B cell (primary cell): ENCODE measurements at regions not wholly inside any gene's neighbourhood (a gene's known extent, or its start where the extent isn't known, plus 50 kb on each side); places are given as distances from the start of the nearest gene placed in this dataset.

ENCODE experiments used
- ATAC-seq: fragments of 200-7000 bp; cut with Tn5 transposase; one replicate; pipeline ENCODE4 v1.10.0; 2021; ENCODE audit warnings: low read depth, mild to moderate bottlenecking, moderate number of reproducible peaks, moderate library complexity
- CTCF ChIA-PET: fragments of 350-600 bp; sonication (Branson Sonifier 250); formaldehyde crosslinking; loops from one replicate; lab custom pipeline; 2021; ENCODE audit warnings: antibody characterized with exemption, inconsistent platforms; lab: Charles Lee
- POLR2A ChIA-PET: fragments of 350-600 bp; sonication (Branson Sonifier 250); formaldehyde crosslinking; loops from one replicate; lab custom pipeline; 2021; ENCODE audit warnings: antibody characterized with exemption; lab: Charles Lee
- DNase-seq: peaks from one replicate; pipeline ENCODE4 v3.0.0; 2013
- H2AFZ ChIP-seq: 2 replicates; pipeline ENCODE4 v1.6.1; 2012; ENCODE audit warnings: mild to moderate bottlenecking, low read depth, low read length; ENCODE audit not compliant: insufficient read depth, poor library complexity, severe bottlenecking
- H3K27ac ChIP-seq, 2 donors: 1 replicate in 1 of 2; 2 replicates in 1 of 2; pipeline ENCODE4 v1.5.1; 2012 to 2013; ENCODE audit warnings: low read length in 2 of 2, mild to moderate bottlenecking in 2 of 2, moderate library complexity in 1 of 2
- H3K27me3 ChIP-seq, 4 experiments: fragments of 200-600 bp in 1 of 4; sonication (generic) in 1 of 4; replicated peaks in 1 of 4; 1 replicate in 2 of 4; 2 replicates in 2 of 4; pipeline versions ENCODE4 v1.6.1 to v1.7.0; 2013 to 2016; ENCODE audit warnings: low read length in 3 of 4, mild to moderate bottlenecking in 2 of 4, mixed read lengths in 1 of 4, moderate library complexity in 1 of 4; ENCODE audit not compliant: insufficient read depth in 4 of 4, control insufficient read depth in 3 of 4; ENCODE audit errors: control extremely low read depth in 1 of 4
- H3K36me3 ChIP-seq, 2 experiments: replicated peaks in 1 of 2; 1 replicate in 1 of 2; 2 replicates in 1 of 2; pipeline versions ENCODE4 v1.6.1 to v1.7.1; 2013; ENCODE audit warnings: low read length in 1 of 2; ENCODE audit not compliant: insufficient read depth in 2 of 2, control insufficient read depth in 1 of 2; ENCODE audit errors: control extremely low read depth in 1 of 2, extremely low read depth in 1 of 2
- H3K4me1 ChIP-seq, 2 donors: fragments of 200-600 bp in 1 of 2; sonication (generic) in 1 of 2; 1 replicate in 1 of 2; 2 replicates in 1 of 2; pipeline versions ENCODE4 v1.5.1 to v1.6.1; 2013 to 2017; ENCODE audit warnings: low read length in 2 of 2; ENCODE audit not compliant: control insufficient read depth in 2 of 2, insufficient read depth in 2 of 2
- H3K4me2 ChIP-seq: replicated peaks from 2 replicates; pipeline ENCODE3; 2012; ENCODE audit warnings: mild to moderate bottlenecking, low read depth, low read length; ENCODE audit not compliant: poor library complexity, severe bottlenecking
- H3K4me3 ChIP-seq, 5 experiments: fragments of 200-600 bp in 1 of 5; sonication (generic) in 1 of 5; 1 replicate in 3 of 5; 2 replicates in 2 of 5; pipeline versions ENCODE4 v1.5.1 to v1.7.0; 2011 to 2016; ENCODE audit warnings: low read length in 4 of 5, mild to moderate bottlenecking in 4 of 5, low read depth in 2 of 5, control low read depth in 1 of 5, moderate library complexity in 1 of 5; ENCODE audit not compliant: insufficient read depth in 1 of 5; ENCODE audit errors: control extremely low read depth in 1 of 5, extremely low read depth in 1 of 5
- H3K79me2 ChIP-seq: fragments of 200-600 bp; sonication (generic); one replicate; pipeline ENCODE4 v1.6.0; 2016; ENCODE audit warnings: low read length; ENCODE audit not compliant: control insufficient read depth, insufficient read depth
- H3K9ac ChIP-seq: fragments of 200-600 bp; sonication (generic); 2 replicates; pipeline ENCODE4 v1.6.1; 2017; ENCODE audit warnings: mild to moderate bottlenecking, low read length, moderate library complexity
- H3K9me3 ChIP-seq, 3 donors: one replicate each; pipeline versions ENCODE4 v1.6.1 to v1.7.1; 2013; ENCODE audit warnings: low read length in 2 of 3; ENCODE audit not compliant: control insufficient read depth in 2 of 3, insufficient read depth in 1 of 3; ENCODE audit errors: control extremely low read depth in 1 of 3
- H4K20me1 ChIP-seq: 2 replicates; pipeline ENCODE4 v1.6.0; 2012; ENCODE audit warnings: mild to moderate bottlenecking, low read length; ENCODE audit not compliant: insufficient read depth, control insufficient read depth, poor library complexity, severe bottlenecking
- H3K27ac Mint-ChIP-seq: one replicate; pipeline ENCODE4 v1.8.0; 2021; ENCODE audit warnings: mixed read lengths
- H3K27me3 Mint-ChIP-seq: one replicate; pipeline ENCODE4 v1.8.0; 2021; ENCODE audit warnings: mixed read lengths
- H3K4me1 Mint-ChIP-seq: one replicate; pipeline ENCODE4 v1.8.0; 2021; ENCODE audit warnings: mixed read lengths
- H3K4me3 Mint-ChIP-seq: one replicate; pipeline ENCODE4 v1.8.0; 2021; ENCODE audit warnings: mixed read lengths
- H3K9me3 Mint-ChIP-seq: one replicate; pipeline ENCODE4 v1.8.0; 2022; ENCODE audit warnings: mixed read lengths; ENCODE audit not compliant: insufficient read depth
- EZH2 ChIP-seq: IDR thresholded peaks from 2 replicates; pipeline ENCODE4 v1.6.1; 2012; ENCODE audit warnings: borderline replicate concordance, low read depth, mild to moderate bottlenecking, moderate library complexity, low read length; ENCODE audit not compliant: insufficient read depth, poor library complexity, severe bottlenecking
- WGBS: methylation state at CpG from one replicate; pipeline ENCODE4 v1.1.5; 2013; ENCODE audit warnings: missing lambda C conversion rate; ENCODE audit not compliant: insufficient coverage; 5-methylcytosine and 5-hydroxymethylcytosine counted together
- intact Hi-C: fragments of 100-400 bp; cut with micrococcal nuclease; formaldehyde crosslinking; loops from one replicate; pipeline ENCODE4 v1.10.0; 2022
- TF ChIP-seq, protein P1 (sequence below): fragments of 200-600 bp; IDR thresholded peaks from one replicate; pipeline ENCODE4 v1.8.0; 2022; ENCODE audit warnings: antibody characterized with exemption, mild to moderate bottlenecking

DNA sequence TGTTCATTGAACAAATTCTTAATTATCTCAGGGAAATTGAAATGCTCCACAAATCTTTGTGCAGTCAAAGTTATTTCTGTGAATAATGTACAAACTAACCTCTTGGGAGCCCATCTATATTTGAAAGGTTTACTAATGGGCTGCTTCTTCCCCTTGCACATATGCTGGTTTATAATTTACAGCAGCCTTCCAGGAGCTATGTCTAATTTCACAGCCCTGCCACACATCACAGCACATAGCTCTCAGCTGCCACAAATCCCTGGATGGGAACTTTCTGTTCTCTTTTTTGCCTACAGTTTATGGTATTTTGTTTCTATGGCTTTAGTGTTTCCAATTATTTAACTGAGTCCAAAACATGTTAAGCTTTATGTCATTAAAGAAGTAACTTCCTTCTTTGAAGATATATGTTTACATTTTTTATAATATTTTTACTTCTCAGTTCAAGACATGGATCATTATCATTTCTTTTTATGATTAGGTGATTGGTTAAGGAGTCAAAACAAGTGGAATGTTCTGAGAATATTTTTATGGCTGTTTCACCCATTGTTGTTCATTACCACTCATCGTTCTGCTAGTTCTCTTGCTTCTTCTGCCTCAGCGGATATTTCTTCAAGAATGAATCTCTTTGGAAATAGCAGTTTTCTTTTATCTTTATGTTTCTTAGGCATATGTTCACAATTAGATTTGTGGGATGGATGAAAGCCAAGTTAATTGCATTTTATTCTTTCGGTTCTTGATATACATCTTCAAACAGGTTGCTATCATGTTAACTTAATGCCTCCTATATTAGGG is 475.6 kb upstream of the MIS18BP1 start:
- Histone ChIP-seq H3K9ac (no peak overlapping the region), H3K27ac (no peak overlapping the region), H3K27me3 (no peaks in the 10 kb centered on the region), H3K4me2 (no peak overlapping the region), H3K9me3 (peaks cover 0 to 5% (median 0%) of the 10 kb centered on the region in 3 donors), H3K4me3 (no peak overlapping the region), H3K79me2 (no peaks in the 10 kb centered on the region), H4K20me1 (no peaks in the 10 kb centered on the region), H3K36me3 (no peaks in the 10 kb centered on the region), H2AFZ (no peak overlapping the region), H3K4me1 (no peaks in the 10 kb centered on the region)
- ChIA-PET POLR2A (no interaction called here), CTCF (no interaction called here)
- TF ChIP-seq EZH2 = no peak
- TF ChIP-seq, protein P1, sequence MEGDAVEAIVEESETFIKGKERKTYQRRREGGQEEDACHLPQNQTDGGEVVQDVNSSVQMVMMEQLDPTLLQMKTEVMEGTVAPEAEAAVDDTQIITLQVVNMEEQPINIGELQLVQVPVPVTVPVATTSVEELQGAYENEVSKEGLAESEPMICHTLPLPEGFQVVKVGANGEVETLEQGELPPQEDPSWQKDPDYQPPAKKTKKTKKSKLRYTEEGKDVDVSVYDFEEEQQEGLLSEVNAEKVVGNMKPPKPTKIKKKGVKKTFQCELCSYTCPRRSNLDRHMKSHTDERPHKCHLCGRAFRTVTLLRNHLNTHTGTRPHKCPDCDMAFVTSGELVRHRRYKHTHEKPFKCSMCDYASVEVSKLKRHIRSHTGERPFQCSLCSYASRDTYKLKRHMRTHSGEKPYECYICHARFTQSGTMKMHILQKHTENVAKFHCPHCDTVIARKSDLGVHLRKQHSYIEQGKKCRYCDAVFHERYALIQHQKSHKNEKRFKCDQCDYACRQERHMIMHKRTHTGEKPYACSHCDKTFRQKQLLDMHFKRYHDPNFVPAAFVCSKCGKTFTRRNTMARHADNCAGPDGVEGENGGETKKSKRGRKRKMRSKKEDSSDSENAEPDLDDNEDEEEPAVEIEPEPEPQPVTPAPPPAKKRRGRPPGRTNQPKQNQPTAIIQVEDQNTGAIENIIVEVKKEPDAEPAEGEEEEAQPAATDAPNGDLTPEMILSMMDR = no peak
- H3K4me1 Mint-ChIP-seq = no peaks in the 10 kb centered on the region
- no peaks in the 10 kb centered on the region for H3K27me3 Mint-ChIP-seq
- intact Hi-C loops = no loop called here
- ATAC-seq (no peak), DNase-seq (no peak)
- no peak overlapping the region for H3K27ac Mint-ChIP-seq
- H3K4me3 Mint-ChIP-seq = no peak overlapping the region
- WGBS = no CpG with 5 or more reads among the region's 3 CpGs
- H3K9me3 Mint-ChIP-seq = no peaks in the 10 kb centered on the region

DNA sequence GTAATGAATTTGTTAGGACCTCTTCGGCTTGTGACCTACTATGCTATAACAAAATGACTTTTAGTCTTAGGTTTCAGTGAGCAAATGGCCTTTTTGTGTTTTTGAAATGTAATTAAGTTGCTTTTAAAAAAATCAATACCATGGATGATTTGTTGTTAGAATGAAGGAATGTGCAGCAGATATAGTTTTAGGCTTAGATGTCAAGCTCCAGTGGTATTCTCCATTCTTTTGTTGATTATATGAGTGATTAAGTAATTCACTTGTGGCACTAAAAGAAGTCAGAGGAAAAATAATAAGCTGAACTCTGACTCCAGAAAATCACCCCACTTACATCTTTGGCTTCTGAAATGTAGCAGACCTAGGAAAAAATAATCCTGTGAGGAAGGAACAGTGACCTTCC is 474.1 kb upstream of the MIS18BP1 start:
- no peaks in the 10 kb centered on the region for H3K4me1 ChIP-seq
- no peak overlapping the region for H3K4me2 ChIP-seq
- H3K79me2 ChIP-seq = no peaks in the 10 kb centered on the region
- no peaks in the 10 kb centered on the region for H3K4me1 Mint-ChIP-seq
- H3K9me3 ChIP-seq = peaks cover 0 to 5% (median 0%) of the 10 kb centered on the region in 3 donors
- no peak overlapping the region for H3K4me3 ChIP-seq
- CTCF ChIA-PET = no interaction called here
- H3K27ac Mint-ChIP-seq = no peak overlapping the region
- TF ChIP-seq EZH2 = no peak
- TF ChIP-seq, protein P1 = no peak
- no peaks in the 10 kb centered on the region for H4K20me1 ChIP-seq
- no peak overlapping the region for H2AFZ ChIP-seq
- no CpG with 5 or more reads among the region's 1 CpG for WGBS
- POLR2A ChIA-PET = no interaction called here
- no peak overlapping the region for H3K4me3 Mint-ChIP-seq
- no peaks in the 10 kb centered on the region for H3K27me3 ChIP-seq
- intact Hi-C loops = no loop called here
- no peaks in the 10 kb centered on the region for H3K36me3 ChIP-seq
- no peak for DNase-seq
- H3K27me3 Mint-ChIP-seq = no peaks in the 10 kb centered on the region
- peaks cover 2% of the 10 kb centered on the region for H3K9me3 Mint-ChIP-seq
- no peak overlapping the region for H3K9ac ChIP-seq
- no peak for ATAC-seq
- H3K27ac ChIP-seq = no peak overlapping the region
